ENCODE measurements at regions not wholly inside any gene's neighbourhood (a gene's known extent, or its start where the extent isn't known, plus 50 kb on each side); places are given as distances from the start of the nearest gene placed in this dataset.

DNA sequence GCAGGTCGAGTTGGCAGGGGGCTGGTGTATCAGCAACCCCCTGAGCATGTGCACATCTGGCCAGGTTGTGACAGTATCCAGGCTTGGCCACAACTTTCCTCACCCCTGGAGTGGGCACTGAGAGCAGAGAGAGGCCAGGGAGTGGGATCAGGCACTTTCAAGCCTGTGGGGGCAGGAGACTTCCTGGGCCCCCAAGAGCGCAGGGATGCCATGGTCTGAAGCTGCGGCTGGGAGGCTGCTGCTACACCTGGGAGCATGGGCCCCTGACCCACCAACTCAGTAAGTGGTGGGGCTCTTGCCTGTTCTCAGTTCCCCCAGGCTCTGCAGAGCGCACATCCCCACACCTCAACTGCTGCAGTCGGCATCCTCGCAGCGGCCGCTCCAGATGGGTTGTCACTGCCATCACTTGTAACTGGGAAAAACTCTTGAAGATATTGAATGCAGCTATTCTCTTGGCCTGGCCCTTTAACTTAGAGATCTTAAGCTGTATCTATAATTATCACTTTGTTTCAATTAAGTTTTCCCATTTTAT is 245.4 kb upstream of the SLITRK1 start:
- DNase-seq: no peak

DNA sequence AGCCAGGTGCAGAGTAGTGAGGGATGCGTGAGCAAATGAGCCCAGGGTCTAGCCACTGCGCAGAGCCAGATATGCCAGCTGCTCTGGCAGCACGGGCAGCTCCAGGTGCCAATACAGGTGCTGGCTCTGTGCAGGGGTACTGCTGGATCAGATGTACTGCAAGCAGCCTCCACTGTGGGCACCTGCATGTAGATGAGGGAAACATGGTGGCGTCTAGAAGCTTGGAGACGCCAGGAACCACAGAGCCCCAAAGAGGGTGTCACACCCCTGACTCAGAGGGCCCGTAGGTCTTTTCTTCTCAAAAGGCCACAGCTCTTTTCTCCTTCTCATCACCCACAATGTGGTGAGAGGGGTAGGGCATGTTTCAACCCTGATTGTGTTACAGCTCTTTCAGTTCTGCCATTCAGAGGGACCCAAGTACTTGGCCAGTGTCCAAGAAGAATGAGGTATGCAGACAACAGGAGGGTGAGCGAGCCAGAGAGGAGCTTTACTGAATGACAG is 244.4 kb upstream of the SLITRK1 start:
- no peak for DNase-seq

DNA sequence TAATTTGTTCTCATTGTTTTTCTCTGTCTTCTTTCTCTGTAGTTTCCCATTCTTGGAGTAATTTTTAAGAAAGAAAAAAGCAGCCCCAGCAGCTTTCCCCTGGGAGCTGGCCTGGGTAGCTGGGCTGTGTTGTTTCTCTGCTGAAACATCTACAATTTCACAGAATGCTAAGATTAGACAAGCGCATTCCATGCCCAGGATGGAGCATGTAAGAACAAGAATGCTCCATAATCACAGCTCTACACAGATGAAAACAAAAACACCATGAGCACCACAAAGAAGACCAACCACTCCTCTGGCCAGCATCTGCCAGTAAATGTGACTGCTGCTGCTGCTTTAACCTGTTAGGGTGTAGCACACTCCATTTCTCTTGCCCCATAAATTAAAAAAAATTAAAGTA is 239.2 kb upstream of the SLITRK1 start:
- no peak for DNase-seq

DNA sequence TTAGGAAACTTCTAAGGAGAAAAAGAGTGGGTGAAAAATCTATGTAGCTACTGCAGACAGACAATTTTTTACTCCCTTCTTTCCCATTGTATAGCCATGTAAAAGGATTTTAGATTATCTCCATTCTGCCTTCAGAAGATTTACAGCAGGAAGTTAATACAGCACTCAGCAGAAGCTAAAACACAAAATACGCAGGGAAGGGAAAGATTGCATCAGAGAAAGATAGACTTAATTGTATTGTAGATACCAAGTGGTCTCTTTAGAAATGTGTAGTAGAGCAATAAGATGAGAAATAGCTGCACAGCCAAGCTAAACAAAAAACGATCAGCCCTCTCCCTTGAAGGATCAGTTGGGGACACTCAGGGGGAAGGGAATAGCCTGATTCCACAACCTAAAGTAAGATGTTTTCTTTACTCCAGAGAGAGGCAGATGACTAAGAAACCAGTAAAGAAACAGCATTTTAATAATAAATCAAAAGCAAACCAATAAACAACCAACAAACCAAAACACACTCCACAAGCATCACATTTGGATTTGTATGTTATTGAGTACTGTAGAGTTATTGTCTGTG is 236.7 kb upstream of the SLITRK1 start:
- DNase-seq: no peak

DNA sequence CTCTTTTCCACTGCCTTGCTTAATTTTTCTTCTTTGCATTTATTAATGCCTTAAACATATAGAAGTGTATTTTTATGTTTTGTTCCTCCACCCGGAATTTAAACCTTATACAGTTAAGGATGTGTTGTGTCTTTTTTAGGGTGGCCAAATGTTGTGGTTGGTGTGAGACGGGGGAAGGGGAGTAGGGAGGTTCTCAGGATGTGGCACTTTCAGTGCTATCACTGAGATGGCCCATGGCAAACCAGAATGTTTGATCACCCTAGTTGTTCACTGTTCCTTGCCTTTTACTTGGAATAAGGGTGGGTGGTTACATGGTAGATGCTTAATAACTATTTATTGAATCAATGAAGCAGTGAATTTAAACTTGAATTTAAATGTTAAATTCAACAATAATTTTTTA is 216.0 kb upstream of the SLITRK1 start:
- no peak for DNase-seq

DNA sequence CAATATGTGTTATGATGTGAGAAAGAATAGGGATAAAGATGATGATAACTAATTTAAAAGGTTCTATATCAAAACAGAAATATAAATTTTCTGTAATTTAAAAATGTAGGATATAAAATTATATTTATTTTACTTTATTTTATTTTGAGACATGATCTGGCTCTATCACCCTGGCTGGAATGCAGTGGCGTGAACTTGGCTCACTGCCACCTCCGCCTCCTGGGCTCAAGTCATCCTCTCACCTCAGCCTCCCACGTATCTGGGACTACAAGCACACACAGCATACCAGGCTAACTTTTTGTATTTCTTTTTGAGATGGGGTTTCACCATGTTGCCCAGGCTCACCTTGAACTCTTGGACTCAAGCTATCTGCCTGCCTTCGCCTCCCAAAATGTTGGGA is 214.9 kb upstream of the SLITRK1 start:
- DNase-seq: no peak

DNA sequence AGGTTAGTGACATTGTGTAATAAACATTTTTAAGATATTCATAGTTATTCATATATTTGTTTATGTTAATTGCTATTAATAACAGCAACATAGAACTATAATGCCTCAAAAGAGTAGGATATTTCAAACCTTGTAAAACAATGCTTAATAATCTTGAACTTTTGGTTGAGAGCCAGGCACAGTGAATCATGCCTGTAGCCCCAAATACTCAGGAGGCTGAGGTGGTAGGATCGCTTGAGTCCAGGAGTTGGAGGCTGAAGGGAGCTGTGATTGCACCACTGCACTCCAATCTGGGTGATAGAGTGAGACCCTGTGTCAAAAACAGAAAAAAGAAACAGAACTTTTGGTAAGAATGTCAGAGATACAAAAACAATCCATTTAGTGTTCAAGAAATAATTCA is 213.9 kb upstream of the SLITRK1 start:
- DNase-seq: no peak

DNA sequence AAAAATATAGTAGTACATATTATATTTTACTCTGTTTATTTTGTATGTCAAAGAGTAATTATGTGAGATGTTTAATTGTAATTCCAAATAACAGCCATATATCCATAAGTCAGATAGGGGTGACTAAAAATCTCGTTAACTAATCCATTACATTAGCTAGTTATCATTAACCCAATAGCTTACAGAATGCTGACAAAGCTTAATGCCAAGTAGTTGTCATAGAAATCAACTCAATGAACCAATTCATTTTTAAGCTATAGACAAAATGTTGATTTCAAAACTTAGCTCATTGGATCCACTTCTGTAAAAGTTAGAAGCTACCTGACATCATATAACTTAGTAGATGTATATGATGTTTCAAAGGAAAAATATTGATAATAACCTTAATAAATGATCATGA is 206.7 kb upstream of the SLITRK1 start:
- DNase-seq: no peak

DNA sequence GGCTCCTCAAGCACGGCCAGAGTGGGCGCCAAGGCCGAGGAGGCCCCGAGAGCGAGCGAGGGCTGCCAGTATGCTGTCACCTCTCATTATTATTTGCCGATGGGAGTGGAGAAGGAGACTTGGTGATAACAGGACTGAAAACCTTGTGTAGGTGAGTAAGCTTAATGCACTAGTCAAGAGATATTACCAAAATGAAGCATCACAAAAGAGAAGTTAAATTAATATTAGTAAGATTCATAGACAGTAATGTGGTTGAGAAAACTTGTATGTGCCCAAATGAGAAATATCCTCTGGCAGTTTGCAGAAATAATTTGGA is 204.5 kb upstream of the SLITRK1 start:
- no peak for DNase-seq

DNA sequence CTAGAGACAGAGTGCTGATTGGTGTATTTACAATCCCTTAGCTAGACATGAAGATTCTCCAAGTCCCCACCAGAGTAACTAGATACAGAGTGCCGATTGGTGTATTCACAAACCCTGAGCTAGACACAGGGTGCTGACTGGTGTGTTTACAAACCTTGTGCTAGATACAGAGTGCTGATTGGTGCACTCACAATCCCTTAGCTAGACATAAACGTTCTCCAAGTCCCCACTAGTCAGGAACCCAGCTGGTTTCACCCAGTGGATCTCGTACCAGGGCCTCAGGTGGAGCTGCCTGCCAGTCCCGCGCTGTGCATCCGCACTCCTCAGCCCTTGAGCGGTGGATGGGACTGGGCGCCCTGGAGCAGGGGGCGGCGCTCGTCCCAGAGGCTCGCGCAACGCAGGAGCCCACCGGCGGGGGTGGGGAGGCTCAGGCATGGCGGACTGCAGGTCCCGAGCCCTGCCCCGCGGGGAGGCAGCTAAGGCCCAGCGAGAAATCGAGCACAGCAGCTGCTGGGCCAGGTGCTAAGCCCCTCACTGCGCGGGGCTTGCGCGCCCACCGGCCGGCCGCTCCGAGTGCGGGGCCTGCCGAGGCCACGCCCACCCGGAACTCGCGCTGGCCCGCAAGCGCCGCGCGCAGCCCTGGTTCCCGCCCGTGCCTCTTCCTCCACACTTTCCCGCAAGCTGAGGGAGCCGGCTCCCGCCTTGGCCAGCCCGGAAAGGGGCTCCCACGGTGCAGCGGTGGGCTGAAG is 204.0 kb upstream of the SLITRK1 start:
- peak; percentile 3 for DNase-seq

DNA sequence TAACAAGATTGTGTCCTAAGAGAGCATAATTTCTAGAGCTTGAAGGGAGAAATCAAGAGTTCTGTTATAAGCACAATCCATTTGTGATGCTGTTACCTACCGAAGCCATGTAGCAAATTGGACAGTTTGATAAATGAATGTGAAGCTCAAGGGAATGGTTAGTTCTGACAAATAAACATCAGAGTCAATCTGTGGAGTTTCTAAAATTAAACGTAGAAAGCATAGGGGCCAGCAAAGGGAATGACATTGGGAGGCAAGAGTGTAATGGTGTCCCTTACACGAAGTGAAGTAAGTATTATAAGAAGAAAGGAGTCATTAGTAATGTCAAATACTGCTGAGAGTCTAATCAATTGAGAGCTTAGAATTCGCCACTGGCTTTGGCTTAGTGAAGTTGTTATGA is 200.2 kb upstream of the SLITRK1 start:
- no peak for DNase-seq

DNA sequence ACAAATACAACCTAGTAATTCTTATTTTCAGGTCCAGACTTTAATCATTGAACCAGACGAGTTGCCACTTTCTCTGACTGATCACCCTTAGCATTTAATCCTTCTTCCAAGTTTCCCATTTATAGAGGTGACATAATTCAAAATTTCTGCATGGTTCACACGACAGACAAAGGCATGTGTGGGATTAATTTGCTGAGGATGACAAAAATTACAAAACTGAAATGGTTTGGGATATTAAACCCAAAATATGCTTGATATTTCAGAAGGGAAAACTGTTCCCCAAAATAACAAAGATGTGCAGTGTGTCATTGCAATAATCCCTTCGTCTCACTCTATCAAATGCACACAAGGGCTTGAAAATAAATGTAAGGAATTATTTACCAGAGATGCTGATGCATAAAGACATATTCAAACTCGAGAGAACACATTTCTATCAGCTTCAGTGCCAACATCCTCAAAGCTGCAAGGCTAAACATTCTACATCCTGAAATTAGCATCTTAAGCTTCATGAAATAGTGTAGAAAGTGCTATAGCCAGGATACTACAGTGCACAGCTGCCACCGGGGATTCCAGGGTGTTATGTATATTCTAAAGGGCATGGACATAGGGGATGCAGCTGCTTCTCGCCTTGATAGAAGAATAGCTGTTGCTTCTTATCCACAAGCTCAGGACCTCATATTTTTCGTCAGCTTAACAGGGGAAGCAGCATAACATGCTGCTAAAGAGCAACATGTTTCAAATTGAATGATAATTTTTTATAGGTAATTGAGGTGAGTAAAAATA is 198.7 kb upstream of the SLITRK1 start:
- no peak for DNase-seq

DNA sequence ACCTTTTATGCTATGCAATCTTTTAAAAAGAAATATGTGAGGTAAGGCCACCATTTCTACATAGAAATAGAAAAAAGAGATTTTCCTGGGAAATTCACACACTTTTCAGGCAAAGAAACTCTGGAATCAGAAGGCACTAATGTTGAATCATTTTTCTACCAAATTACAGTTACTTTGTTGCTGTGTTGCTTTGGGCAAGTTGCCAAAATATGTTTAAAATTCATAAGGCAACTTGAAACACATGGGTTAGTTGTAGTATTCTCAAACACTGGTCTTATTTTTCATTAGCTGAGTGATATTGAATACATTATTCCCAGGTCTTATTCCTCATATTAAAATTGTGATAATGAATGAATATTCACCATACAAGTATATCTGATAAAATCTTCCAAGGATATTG is 195.0 kb upstream of the SLITRK1 start:
- no peak for DNase-seq

DNA sequence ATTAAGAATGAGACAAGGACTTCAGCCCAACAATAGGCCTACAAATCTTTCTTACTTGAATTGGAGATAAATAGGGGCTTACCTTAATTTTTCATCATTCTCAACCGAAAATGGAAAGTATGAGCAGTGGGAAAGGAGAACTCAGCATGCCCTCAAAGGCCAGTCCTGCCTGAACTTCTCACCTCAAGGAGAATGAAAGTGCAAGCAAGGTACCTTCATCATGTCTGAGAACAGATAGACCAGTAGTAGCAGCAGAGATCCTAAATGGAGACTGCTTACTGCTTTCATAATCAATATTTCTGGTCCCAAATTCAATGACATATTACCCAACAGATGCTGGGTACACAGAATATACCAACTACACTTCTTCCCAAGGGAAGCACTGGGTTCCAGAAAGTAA is 194.0 kb upstream of the SLITRK1 start:
- DNase-seq: no peak

DNA sequence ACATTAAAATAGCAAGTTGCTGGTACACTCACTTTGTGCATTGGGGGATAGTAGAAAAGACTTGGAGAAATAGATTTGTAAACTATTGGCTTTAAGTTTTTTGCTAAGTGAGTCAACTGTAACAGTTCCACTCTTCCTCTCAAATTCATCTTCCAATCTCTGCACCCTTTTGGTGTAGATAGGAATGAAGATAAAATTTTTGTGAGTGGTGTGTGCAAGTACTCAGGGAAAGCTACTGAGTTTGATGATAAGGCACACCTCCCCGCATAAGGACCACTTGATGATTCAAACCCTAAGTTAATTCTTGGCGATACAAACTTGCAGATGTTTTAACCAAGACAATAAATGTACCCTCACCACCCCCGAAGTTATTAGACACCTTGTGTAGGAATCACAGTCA is 168.3 kb upstream of the SLITRK1 start:
- DNase-seq: no peak

DNA sequence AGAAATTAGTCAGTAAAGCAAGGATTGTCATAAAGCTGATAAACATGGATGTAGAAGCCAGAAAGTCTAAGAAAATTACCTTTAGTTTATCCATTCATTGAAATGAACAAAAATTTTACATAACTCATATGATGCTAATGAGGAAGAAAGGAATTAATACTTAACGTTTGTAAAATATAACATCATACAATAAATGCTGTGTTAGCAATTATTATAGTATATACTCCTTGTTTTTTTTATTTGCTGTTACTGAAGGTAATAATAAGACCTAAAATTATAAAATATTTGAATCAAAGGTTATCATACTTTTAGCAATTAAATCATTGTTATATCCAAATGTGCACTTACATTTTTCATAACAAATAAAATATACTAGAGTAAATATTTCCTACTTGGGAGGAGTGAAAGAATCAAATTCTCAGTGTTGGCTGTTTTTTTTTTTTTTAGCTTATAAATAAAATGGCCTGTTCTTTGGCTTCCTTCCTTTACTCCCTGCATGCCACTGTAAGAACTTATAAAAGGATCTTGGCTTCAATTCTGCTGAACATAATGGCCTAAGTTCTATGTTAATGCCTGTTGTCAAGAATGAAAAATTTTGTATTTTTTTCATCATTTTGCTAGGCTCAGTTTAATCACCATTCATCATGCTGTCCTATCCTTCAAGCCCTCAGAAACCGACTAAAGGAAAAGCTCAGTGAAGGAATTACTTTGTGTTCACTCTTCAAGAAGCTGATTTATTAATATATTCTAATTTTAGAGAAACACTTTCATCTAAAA is 167.4 kb upstream of the SLITRK1 start:
- DNase-seq: no peak

DNA sequence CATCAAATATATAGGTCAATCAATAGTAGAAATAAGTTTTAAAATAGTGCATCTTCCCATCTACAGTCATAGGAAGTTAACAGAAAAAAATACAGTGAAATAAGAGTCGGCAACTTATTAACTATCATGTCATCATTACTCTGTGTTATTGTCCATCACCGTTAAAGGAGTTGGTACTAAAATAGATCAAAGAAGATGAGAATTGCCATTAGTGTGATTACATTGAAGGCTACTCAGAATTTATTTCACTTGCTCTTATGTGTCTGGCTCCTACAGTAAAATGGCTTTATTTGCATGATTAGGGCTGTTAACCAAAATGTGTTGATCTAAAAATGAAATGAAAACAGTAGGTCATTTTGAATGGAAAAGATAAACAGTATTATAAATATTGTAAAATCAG is 162.5 kb upstream of the SLITRK1 start:
- DNase-seq: no peak

DNA sequence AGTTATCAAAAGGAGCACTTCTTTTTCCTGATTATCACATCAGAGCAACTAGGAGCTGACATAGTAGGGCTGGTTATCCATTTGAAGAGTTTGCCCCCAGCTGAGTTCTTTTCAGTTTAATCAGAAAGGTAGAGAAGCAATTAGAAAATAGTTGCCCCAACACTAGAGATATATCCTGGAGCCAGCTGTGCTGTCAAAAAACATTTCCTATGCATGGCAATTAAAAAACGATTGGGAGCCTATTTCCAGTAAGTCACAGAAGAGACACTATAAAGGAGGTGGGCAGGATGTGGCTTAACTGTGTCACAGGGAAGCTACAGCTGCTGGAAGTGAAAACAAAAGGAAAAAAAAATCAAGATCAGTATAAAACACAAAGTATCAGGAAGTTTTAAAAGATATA is 155.7 kb upstream of the SLITRK1 start:
- DNase-seq: no peak

DNA sequence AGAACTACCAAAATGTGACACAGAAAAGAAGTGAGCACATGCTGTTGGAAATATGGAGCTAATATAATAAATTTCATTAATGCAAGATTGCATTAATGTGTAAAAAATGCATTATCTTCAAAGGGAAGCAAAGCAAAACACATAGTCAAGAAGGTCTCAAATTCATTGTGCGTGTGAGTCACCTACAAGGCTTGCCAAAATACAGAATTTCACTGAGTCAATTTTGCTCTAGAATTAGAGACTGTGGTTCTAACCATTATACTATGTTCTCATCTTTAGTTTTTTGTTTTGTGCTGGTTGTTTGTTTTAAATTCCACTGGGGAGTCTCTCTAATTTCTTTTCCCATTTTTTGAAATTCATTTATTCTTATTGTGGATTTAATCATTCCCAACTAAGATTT is 149.8 kb upstream of the SLITRK1 start:
- DNase-seq: no peak

DNA sequence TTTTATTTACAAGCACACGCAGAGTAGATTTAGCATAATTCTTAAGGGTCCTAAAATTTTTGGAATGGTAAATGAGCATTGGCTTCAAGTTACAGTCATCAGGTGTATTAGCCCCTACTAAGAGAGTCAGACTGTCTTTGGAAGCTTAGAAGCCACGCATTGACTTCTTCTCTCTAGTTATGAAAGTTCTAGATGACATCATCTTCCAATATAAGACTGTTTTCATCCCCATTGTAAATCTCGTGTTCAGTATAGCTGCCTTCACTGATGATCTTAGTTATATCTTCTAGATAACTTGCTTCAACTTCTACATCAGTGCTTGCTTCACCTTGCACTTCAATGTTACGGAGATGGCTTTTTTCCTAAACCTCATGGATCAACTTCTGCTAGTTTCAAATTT is 148.8 kb upstream of the SLITRK1 start:
- DNase-seq: no peak

DNA sequence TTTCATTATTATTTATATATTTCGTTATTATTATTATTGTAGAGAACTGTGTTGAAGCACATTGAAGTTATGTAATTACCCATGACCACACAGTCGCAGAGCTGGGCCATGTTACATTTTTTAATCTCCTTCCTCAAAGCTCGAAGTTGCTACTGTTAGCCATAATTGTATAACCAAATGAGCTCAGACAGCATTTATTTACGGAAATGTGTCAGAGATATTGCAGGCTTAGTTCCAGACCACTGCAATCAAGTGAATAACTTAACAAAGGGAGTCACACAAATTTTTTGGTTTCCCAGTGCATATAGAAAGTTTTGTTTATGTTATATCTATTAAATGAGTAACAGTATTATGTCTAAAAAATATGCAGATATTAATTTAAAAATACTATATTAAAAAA is 147.1 kb upstream of the SLITRK1 start:
- no peak for DNase-seq

DNA sequence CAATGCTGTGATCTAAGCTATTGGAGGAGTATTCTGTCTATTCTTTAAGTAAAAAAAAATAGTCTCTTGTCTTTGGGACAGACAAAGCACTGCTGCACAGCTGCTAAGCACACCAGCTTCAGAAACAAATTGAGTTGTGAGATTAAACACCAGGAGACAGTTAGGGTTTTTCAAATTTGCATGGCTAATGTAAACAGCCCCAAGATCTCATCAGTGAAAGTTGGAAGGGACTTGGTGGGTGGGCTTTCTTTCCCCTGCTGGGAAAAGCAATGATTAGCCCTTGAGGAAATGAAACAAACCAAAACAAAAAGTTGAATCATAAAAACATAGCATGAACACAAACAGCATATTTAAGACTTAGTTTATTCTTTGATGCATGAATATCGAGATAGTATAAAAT is 143.6 kb upstream of the SLITRK1 start:
- no peak for DNase-seq

DNA sequence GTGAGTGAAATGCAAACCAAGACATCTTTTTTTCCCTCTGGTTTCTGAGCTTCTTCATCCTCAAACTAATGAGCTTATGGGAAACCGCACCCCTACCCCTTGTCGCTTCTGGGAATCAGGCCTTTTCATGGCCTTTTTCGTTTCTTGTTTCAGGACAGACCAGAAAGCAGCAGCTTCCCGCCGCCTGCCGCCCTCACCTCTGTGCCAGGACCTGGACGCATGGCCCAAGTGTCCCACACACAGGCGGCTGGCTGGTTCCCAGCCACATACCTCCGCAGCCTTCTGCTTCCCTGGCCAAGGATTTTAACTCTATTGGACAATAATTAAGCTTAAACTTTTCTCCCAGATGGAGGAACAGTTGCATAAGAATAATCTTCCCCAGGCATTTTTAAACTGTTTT is 114.1 kb upstream of the SLITRK1 start:
- no peak for DNase-seq

Data from T-helper 9 cell (primary cell).